Suppressor macrophage treated with lipopolysaccharide for 4 hours (primary cell): ENCODE measurements at regions not wholly inside any gene's neighbourhood (a gene's known extent, or its start where the extent isn't known, plus 50 kb on each side); places are given as distances from the start of the nearest gene placed in this dataset.

Source experiments
- DNase-seq: peaks from one replicate; pipeline ENCODE4 v3.0.0-alpha.2; 2020

GRCh38 chr5:18119156-18119785, 485.0 kb downstream of the TAF11L14 start:
- no peak for DNase-seq

- no peak for DNase-seq
Measured at GRCh38 chr5:18141222-18141621, 507.0 kb downstream of the TAF11L14 start.

- DNase-seq: no peak
Measured at GRCh38 chr5:18142831-18143230, 508.6 kb downstream of the TAF11L14 start.

- peak; percentile 15 for DNase-seq
Measured at GRCh38 chr5:18152671-18153070, 518.4 kb downstream of the TAF11L14 start.

- DNase-seq: no peak
Measured at GRCh38 chr5:18158166-18158565, 523.9 kb downstream of the TAF11L14 start.

GRCh38 chr5:18159331-18159730, 525.1 kb downstream of the TAF11L14 start:
- DNase-seq: peak; percentile 38

GRCh38 chr5:18171684-18172083, 537.4 kb downstream of the TAF11L14 start:
- no peak for DNase-seq

GRCh38 chr5:18179579-18179978, 545.3 kb downstream of the TAF11L14 start:
- DNase-seq: no peak

GRCh38 chr5:18181575-18181974, 547.3 kb downstream of the TAF11L14 start:
- no peak for DNase-seq

GRCh38 chr5:18195910-18196309, 561.6 kb downstream of the TAF11L14 start:
- no peak for DNase-seq

- no peak for DNase-seq
Measured at GRCh38 chr5:18197734-18198133, 563.5 kb downstream of the TAF11L14 start.

GRCh38 chr5:18202164-18202563, 567.9 kb downstream of the TAF11L14 start:
- DNase-seq: no peak

GRCh38 chr5:18203296-18203695, 569.0 kb downstream of the TAF11L14 start:
- no peak for DNase-seq

- DNase-seq: no peak
Measured at GRCh38 chr5:18213666-18214065, 579.4 kb downstream of the TAF11L14 start.

- peak; percentile 0 for DNase-seq
Measured at GRCh38 chr5:18216016-18216415, 581.8 kb downstream of the TAF11L14 start.

GRCh38 chr5:18216729-18217128, 582.5 kb downstream of the TAF11L14 start:
- DNase-seq: peak; percentile 21

- no peak for DNase-seq
Measured at GRCh38 chr5:18219241-18219640, 585.0 kb downstream of the TAF11L14 start.

- DNase-seq: no peak
Measured at GRCh38 chr5:18220631-18221030, 586.4 kb downstream of the TAF11L14 start.

- no peak for DNase-seq
Measured at GRCh38 chr5:18236386-18236785, 602.1 kb downstream of the TAF11L14 start.

GRCh38 chr5:18238321-18238720, 604.1 kb downstream of the TAF11L14 start:
- DNase-seq: no peak

GRCh38 chr5:18240971-18241370, 606.7 kb downstream of the TAF11L14 start:
- no peak for DNase-seq

GRCh38 chr5:18243846-18244245, 609.6 kb downstream of the TAF11L14 start:
- peak; percentile 3 for DNase-seq

- DNase-seq: no peak
Measured at GRCh38 chr5:18244309-18244708, 610.0 kb downstream of the TAF11L14 start.

- no peak for DNase-seq
Measured at GRCh38 chr5:18252559-18252958, 618.3 kb downstream of the TAF11L14 start.

GRCh38 chr5:18264126-18264882, 630.0 kb downstream of the TAF11L14 start:
- no peak for DNase-seq
